ENCODE measurements at regions not wholly inside any gene's neighbourhood (a gene's known extent, or its start where the extent isn't known, plus 50 kb on each side); places are given as distances from the start of the nearest gene placed in this dataset.

DNA sequence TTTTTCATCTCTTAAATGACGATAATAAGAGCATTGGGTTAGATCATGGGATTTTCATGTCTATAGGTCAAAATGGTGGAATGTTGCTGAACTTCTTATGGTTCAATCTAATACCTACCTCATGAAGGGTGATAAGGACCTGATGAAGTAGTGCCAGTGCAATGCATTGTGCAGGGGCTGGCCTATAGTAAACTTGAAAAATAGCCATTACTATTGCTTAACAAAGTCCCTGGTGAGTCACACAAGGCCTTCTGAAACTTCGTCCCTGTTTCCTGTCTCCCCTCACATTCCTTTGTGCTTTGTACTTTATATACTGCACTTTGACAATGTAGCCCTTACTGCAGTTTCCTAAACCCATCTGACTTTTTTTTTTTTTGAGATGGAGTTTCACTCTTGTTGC lies 515.9 kb downstream of the SLC4A3 start:
- no peak for DNase-seq

DNA sequence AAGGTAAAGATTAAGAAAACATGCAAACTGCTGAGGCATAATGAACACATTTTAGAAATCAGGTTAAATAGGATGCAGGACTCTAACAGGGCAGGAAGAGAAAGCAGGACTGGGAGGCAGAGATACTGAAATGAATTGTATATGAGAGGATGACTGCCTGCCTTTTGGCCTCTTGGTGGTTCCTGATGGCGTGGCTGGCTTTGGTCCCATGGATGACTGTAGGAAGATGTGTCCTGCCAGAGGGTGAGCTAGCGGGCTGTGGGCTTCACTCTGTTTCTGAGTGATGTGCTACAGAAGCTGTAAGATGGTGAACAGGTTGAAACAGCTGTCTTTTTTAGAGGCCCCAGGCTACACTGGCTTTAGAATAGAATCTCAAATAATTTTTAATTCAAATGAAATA lies 517.0 kb downstream of the SLC4A3 start:
- DNase-seq: no peak

DNA sequence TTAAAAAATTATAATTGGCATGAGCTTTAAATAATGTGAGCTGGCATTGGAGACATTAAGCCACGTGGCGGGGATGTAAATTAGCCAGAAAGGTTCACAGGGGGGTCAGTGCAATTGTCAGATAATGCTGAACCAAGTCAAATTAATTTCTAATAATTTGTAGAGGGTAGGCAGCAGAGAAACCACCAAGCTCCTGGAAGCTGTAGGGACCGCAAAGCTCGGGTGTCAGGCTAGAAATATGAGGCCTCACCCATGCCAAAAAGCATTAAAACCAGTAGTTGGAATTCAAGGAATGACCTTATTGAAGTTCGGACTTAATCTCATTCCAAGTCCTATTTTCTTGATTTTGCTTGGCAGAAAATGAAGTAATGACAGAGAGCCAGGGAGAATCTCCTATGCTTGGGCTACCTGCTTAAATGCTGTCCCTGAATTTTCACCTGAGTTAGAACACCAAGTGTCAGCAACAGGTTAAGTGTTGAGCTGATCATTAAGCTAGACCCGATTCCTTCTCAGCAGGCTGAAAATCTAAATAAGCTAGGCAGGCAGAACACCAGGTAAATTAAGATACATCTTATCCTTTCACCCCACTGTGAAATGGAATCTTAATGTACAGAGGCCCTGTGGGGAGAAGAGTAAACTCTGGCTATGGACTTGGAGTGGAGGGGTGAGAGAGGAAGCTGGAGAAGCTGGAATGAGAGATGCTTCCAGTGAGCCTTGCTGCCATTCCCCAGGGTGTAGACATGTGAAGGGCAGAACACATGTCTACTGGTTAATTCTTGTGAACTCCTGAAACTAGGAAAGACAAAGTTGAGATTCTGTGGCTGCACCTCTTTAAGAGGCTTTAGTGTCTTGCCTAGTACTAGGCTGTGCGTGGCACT lies 520.0 kb downstream of the SLC4A3 start:
- DNase-seq: no peak

DNA sequence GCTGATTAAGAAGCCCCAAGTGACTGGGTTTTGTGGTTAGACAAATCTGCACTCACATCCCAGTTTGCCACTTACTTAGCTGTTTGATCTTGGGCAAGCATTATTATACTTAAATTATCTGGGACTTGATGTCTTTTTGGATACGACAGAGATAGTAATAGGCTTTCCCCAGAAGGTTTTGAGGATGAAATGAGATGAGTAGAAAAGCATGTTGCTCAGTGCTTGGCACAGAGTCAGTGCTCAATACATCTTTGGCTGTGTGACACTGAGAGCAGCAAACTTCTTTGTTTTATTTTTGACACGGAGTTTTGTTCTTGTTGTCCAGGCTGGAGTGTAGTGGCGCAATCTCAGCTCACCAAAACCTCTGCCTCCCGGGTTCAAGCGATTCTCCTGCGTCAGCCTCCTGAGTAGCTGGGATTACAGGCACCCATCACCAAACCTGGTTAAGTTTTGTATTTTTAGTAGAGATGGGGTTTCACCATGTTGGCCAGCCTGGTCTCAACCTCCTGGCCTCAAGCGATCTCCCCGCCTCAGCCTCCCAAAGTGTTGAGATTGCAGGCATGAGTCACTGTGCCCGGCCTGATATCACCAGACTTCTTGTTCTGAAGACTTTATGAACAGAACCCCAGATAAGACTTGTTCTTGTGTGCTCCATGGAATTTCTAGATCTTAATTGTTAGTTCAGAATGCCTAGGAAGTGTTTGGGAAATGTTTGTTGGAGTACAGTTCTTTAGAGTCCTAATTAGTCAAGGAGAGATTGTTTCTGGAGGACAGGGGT lies 521.2 kb downstream of the SLC4A3 start:
- no peak for DNase-seq

DNA sequence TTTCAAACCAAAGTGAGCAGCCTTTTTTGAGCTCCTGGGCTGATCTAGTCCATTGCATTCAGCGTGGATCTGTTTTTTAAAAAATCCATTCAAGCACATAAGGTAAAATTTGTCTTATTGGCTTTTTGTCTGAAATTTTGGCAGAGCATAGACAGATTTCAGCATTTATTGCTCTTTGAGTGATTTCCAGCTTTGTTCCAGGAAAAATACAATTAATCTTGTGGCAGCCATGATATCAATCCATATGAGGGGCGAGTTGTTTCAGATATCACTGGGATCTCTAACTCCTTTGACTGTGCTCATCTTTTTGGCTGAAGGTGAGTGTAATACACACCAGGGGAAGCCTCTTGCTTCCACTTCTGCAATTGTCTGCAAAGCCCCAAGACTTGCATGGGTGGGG lies 523.9 kb downstream of the SLC4A3 start:
- no peak for DNase-seq

DNA sequence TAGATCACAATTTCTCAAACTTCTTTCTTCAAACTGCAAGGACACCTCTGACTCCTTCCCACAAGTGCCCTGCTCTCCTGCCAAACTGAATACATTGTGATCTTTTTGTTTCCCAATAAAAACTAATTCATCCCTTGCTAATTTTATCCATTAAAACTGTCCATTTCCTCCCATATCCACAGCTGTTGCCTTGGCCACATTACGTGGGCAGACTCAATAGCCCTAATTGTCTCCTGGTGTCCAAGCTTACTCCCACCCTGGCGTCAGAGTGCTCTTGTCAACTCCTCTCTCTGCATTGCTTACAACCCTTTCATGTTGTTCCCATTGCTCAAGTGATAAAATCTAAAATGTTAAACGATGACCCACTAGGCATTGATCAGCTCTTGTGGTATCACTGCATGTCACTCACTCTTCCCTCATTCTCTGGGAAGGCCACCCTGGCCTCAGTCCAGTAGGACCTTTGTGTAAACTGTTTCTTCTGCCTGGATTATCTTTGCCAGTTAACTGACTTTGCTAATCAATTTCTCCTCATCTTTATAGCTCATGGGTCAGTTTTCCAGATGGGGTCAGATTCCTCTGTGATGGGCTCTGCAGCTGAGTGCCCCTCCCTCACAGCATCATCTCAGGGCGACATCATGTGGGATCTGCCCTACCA lies 525.0 kb downstream of the SLC4A3 start:
- no peak for DNase-seq

DNA sequence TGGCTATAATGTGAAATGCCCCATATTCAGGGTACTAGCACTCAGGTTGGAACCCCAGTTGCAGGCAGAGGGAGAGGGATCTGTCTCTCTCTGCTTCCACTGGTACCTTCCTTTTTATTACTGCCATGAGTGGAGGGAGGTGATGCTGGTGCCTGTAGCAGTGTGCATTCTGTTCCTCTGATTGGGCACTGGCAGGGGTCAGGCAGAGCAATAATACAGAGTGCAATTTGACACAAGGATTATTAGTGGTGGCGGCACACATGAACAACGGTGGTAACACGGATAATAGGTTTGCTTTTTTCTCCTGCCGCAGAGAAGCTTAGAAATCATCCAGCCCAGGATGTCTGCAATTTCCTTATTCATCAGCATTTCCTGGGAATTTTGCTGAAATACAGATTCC lies 525.7 kb downstream of the SLC4A3 start:
- DNase-seq: no peak

DNA sequence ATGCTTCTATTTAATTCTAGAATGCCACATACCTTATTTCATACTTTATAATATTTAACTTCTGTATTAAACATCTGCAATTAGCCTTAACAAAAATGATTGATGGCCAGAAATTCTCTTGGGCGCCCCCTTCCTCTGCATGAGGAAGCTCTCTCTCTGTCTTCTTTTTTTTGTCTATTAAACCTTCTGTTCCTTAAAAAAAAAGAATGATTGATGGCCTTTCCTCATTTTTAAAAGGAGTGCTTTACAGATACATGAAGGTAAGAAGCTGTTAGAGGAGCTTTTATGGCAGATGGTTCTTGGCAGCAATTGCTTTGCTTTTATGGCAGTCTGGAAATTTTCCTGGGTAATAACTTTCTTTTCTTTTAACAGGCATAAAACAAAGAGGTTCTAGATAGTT lies 526.9 kb downstream of the SLC4A3 start:
- peak; percentile 12 for DNase-seq

DNA sequence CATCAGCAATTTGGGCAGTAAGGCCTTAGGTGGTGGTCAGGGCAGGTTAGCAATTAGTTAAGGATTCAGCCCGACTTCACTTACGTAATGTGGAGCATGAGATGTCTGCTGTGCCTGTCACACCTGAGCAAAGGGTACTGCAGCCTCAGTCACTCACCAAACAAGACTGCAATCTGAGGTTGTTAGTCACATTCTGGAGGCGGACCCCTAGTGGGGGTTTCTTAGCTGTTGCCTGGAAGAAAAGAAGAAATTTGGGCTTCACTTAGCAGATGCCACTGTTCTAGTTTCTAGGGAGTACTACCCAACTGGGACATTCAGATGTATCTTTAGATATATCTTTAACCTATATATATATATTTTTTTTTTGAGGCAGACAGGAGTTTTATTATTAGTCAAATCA lies 529.9 kb downstream of the SLC4A3 start:
- no peak for DNase-seq

DNA sequence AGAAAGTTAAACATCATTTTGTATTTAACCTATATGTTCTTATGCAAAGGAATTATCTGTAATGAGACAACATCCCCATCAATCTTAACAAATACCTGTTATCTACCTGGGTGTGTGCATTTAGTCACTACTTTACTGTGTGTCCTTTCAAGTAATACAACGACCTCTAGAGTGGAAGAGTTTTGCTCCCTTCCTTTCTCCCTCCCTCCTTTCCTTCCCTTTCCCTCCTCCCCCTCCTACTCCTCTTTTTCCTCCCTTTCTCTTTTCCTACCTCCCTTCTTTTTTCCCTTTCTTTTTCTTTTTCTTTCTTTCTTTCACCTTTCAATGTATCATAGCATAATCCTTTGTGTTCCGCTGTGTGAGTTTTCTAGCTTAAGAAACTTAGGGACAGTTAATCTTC lies 532.3 kb downstream of the SLC4A3 start:
- DNase-seq: no peak

DNA sequence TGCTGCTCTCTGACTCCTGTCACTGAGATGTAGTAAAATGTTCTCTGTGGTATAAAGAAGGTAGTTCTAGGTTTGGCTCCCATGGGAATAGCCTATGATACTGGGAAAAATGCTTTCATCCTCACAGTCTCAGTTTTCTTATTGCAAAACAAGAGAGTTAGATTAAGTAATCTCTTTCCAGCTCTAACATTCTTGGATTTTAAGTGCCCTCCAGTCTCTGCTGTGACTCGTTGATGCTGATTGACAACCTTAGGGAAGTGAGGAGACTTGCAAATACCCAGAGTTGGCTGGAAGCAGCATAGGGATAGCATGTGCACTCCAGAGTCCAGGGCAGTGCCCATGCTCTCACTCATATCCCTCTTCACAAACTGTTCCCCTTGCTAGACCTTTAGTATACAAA lies 534.9 kb downstream of the SLC4A3 start:
- DNase-seq: no peak

DNA sequence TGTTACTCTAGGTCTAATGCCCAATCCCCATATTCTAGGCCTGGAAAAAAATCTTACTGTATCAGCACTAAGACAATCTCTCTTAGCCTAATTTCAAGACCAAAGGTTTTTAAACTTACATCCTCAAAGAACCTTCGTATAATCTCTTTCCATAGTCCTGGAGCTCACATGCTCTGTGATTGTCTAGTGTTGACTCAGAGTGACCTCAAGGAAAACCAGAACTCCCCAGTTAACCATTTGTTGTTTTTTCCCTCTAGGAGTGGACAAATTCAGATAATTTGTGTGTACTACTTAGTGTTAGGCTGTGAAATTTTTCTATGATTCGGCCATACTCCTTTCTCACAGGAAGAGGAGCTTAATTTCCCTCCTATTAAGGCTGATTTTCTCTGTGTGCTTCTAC lies 536.1 kb downstream of the SLC4A3 start:
- no peak for DNase-seq

DNA sequence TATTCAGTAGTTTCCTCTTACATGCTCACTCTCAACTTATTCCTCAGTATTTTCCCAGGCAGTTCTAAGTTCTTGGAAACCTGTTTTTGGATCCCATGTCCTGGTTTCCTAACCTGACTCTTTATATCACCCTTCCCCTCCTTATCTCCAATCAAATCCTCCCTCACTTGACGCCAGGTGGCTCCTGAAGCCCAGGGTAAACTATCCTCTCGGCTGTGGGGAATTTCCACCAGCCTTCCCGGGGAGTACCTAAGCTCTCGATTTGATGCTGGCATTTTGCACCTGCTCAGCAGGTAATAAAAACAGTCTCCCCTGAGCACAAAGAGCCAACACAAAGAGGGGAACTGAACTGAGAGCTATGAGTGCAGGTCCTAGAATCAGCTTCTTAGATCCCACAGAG lies 538.0 kb downstream of the SLC4A3 start:
- peak; percentile 69 for DNase-seq

DNA sequence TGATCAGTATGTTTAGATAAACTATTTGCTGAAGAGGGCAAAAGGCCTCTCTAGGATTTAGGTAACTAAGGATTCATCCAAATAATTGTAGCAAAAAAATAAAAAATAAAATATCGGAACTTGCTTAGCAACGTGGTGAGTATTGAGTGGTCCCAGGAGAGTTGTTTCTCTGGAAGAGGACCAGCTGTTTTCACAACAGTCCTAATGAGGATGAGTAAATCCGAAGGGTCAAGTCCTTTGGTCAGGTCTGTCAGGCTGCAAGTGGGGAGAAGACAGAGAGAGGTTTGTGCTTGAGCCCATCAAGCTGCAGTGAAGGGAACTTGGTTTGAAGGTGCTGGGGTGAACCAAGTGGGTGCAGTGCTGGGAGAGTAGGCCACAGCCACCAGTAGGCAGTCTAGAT lies 539.2 kb downstream of the SLC4A3 start:
- DNase-seq: no peak

DNA sequence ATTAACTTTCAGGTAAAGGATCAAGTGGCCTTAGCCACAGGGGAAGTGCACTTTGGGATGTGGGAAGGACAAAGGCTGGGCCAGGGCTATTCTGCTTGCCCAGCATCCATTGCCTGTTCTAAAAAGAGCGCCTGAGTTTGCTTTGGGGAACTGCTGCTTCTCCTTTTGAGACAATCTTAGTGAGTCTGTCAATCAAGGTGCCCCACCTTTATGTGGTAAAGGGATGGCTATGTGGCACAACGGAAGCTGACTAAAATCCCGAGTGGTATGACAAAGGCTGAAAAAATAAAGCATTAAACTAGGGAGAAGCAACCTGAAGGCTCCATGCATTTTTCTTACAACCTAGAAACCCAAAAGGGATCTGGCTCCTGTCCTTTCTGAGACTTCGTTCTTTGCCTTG lies 540.5 kb downstream of the SLC4A3 start:
- DNase-seq: no peak

DNA sequence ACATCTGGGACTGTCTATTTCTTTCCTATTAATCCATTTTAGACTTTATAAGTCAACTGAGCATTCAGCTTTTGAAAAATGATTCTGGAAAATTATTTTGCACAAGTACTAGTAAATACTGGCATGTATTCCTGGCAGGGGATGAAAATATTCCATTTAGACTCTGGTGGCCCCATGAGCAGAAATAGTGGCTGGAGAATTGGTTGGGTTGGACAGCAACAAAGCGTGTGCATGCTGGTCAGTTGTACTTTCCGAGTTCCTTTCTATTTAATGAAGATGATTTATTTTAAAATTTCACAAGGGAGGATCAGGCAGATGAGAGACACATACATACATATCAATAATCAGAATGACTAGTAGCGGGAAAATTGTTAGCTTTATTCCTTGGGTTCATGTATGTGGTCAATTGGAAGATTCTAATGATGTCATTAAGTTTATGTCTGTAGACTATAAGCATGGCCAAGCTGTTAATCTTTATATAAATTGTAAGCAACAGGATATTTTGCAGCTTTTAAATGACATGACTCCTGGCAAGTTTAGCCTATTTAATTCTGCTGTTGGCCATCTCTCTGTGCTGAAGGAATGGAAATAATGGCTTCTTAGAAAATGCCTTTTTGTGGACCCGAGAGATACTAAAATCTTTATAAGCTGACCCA lies 541.6 kb downstream of the SLC4A3 start:
- no peak for DNase-seq

DNA sequence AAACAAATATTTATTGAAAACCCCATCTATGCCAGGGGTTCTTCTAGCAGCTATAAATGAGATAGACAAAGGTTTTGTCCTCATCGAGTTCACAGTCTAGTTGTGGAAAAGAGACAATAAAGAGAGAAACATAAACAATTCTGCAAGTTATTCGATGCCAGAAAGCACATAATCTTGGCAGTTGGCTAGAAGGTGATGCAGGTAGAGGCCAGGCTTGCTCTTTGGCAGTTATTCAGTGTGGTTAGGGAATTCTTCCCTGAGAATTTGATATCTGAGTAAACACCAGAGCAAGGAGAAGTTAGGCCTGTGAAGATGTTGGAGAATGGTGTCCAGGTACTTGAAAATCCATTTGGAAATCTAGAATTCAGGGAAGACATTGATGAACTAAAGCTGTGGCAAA lies 547.4 kb downstream of the SLC4A3 start:
- DNase-seq: no peak

DNA sequence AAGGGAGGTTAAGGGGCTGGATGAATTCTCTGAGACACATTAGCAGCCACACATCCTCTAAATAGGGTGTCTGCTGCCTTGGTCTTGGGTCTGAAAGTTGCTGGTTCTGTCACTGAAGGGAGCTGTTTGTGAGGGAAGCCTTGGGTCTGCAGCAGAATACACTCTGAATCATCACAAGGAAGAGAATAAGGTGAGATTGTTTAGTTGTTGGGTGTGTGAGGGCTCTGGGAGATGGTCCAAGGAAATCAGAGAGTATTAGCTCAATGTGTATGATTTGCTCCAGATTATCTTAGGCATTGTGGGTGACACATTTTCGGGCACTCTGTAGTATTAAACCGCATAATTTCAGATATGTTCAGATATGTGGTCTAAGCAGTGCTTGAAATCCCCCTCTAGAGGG lies 548.5 kb downstream of the SLC4A3 start:
- DNase-seq: no peak

DNA sequence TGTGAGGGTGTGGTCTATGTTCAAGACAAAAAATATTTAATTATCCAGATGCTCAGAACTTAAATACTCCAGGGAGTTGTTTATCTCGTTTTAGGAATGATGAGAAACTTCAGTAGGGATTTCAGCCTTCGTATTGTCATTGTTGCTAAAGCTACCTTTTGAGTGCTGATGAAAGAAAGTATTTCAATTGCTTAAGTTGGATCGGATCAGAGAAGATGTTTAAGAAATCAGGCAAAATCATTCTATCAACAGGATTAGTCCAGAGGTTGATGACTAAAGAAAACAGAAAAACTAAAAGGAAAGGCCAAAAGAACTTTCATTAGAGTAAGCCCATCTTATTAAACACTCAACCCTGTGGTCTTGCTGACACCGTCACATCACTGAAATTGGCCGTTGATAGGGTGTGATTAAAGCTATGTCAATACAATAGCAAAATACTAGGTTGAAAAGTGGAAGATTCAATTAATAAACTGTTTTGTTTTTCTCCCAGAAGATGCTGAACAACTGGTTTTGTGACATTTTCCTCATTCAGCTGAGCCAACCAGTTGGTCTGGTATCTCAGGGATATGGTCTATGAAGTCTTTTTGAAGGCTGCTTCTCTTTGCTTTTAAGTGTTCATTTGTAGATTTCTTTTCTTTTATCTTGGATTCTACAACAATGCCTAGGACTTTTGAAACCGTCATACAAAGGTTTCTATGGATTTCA lies 551.7 kb downstream of the SLC4A3 start:
- DNase-seq: no peak

DNA sequence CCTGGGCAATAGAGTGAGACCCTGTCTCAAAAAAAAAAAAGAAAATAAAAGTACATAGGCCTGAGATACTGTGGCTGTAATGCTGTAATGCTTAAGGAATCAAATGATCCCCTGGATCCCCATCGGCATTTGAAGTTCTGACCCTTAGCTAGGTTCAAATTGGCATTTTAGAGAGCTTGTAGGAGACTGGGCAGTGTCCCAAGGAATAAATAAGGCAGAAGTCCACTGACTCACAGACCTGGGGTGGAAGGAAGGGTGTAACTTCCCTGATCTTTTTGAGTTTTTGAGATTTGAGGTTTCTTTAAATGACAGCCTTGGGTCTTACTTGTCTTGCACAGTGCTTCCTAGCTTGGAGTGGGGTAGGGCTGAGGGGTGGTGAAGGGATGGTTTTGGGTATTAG lies 553.7 kb downstream of the SLC4A3 start:
- DNase-seq: no peak

DNA sequence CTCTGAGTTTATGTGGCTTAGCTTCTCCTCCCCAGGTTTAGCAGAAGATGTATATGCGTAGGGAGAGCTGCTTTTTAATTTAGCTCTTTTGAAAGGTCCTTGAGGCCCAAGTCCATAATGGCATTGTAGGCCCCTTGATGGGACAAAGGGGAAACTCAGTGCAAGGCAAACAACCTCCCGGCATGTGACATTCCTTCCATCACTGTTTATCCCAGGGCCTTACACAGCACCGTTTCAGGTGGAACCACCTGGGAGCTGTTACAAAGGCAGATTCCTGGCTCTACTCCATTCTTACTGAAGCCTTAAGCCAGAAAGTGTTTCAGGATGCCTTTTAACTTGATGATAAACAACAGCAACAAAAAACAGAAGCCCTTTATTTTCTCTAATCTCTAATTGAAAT lies 555.4 kb downstream of the SLC4A3 start:
- DNase-seq: no peak

DNA sequence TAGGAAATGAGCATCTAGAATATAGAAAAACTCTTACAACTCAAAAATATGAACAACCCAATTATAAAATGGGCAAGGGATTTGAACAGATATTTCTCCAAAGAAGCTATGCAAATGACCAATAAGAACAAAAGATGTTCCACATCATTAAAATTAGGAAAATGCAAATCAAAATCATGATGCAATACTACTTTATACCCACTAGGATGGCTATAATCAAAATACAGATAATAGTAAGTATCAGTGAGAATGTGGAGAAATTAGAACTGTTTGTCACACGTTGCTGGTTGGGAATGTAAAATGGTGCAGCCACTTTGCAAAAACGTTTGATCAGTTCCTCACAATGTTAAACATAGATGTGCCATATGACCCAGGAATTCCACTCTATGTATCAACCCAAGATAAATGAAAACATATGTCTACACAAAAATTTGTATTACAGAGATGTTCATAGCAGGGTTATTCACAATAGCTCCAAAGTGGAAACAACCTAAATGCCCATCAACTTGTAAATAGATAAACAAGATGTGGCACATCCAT lies 558.4 kb downstream of the SLC4A3 start:
- no peak for DNase-seq
